Gastrocnemius medialis (tissue), 4 donors: ENCODE measurements at regions not wholly inside any gene's neighbourhood (a gene's known extent, or its start where the extent isn't known, plus 50 kb on each side); places are given as distances from the start of the nearest gene placed in this dataset.

Source experiments
- CTCF ChIP-seq, 5 experiments: fragments of 450-650 bp in 3 of 5; fragments of 200-600 bp in 2 of 5; sonication (generic) in 2 of 5; IDR thresholded peaks in 4 of 5; conservative IDR thresholded peaks in 1 of 5; 1 replicate in 4 of 5; 2 replicates in 1 of 5; pipeline ENCODE4 v1.5.1; 2016 to 2019; ENCODE audit warnings: antibody characterized with exemption in 5 of 5, mild to moderate bottlenecking in 3 of 5, moderate library complexity in 3 of 5
- POLR2A ChIP-seq, 2 donors: fragments of 450-650 bp; IDR thresholded peaks; one replicate each; pipeline ENCODE4 v1.6.1; 2017; ENCODE audit warnings: antibody characterized with exemption in 2 of 2, mild to moderate bottlenecking in 2 of 2, moderate library complexity in 2 of 2

- no peak for TF ChIP-seq CTCF (IDR thresholded peaks at IDR 0.05 in 4 of 5, conservative IDR thresholded peaks at IDR 0.05 in 1 of 5)
- TF ChIP-seq POLR2A (IDR thresholded peaks at IDR 0.05), result no peak
Measured at GRCh38 chr16:64165368-64165767, 956.5 kb downstream of the CDH11 start.
